DMS 273 (cell line): ENCODE measurements at regions not wholly inside any gene's neighbourhood (a gene's known extent, or its start where the extent isn't known, plus 50 kb on each side); places are given as distances from the start of the nearest gene placed in this dataset.

Experiments used
- DNase-seq: peaks from one replicate; lab custom pipeline; 2025; ENCODE audit not compliant: unreplicated experiment; lab: John Stamatoyannopoulos, UW

DNA sequence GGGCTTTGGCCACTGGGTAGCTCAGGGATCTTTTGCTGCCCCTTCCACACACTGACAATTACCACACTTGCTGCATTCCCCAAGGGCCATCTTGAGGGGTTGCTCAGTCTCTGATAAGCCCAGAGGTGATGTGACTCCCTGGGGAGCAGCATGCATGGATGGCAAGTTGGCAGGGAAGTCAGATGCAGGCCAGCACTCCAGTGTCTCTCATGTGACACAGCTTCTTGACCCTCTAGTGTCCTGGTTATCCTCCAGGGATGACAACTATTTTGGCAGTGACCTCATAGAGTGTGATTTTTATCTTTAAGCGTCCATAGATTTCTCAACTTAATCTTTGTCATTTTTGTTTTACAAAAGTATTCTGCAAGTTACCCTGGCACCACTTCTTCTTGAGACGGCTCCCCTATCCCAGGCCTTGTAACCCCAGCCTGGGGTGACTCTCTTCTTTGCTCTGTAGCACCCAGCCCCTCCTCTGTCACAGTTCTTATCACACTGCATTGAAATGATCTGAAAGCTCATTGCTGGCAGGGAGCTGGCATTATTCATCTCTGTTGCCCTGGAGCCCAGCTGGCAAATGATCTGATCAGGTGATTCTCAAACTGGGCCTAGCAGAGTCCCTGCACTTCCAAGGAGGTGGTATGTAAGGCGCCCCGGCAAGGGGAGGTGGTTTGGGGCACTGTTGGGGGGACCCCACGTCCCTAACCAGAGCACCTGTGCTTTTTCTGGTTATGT lies 72.6 kb downstream of the TENT5C start:
- peak; percentile 11 for DNase-seq

DNA sequence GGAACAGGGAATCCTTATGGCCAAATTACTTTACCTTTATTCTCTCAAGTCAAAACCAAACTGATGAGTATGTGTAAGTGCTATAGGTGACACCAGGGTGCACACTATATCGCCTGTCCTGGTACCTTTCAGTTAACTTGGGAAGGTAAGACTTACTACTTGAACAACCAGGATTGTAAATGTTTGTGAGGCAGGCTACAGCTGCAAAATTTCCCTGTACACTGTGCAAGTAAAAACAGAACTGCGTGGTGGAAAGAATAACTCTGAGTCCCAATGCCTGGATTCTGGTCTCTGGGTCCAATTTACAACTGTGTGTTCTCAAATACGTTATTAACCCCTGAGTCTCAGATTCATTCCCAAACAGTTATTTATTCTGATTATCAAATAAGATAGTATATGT lies 73.5 kb downstream of the TENT5C start:
- DNase-seq, result no peak

DNA sequence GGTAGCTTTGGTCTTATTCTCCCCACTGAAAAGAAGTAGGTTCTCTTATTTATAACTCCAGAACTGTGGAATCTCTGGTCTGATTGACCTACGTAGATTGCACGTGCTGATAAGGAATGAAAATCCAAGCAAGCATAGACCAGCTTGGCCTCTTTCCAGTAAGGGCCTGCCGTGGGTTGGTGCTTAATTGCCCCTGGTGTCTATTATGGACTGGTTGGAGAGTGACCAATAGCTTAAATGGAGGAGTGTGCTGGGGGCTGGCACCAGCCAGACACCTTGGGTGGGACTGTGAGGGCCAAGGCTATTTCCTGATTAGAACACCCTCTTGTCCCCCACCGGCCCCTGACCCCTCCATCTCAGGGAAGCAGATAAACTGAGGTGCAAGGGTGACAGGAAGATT lies 74.0 kb downstream of the TENT5C start:
- DNase-seq, result no peak

DNA sequence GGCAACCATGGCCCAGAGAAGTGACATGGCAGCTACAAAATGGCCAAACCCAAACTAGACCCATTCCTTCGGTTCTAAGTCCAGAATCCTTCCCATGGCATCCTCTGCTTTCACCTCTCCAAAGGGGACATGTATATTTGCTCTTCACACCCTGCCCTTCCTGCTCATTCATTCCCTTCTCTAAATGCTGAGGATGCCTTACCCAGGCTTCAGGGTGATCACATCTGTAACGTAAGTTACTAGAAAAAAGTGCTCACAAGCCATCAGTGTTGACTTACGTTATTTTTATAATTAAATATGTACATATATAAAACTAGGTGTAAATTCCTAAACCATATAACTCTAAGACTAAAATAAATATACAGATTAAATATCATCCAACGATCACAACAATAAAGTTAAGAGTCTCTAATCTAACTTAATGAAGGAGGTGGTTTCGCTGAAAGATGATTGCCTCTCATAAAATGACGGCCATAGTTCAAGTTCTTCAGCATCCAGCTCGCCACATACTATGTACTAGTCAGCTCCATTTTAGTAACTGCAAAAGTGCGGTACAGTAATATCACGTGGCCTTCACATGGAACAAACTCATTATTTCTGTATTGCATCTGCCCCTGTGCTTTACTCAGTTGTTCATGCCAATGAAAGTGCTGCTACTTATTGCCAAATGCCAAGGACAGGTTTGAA lies 74.6 kb downstream of the TENT5C start:
- DNase-seq, result no peak

DNA sequence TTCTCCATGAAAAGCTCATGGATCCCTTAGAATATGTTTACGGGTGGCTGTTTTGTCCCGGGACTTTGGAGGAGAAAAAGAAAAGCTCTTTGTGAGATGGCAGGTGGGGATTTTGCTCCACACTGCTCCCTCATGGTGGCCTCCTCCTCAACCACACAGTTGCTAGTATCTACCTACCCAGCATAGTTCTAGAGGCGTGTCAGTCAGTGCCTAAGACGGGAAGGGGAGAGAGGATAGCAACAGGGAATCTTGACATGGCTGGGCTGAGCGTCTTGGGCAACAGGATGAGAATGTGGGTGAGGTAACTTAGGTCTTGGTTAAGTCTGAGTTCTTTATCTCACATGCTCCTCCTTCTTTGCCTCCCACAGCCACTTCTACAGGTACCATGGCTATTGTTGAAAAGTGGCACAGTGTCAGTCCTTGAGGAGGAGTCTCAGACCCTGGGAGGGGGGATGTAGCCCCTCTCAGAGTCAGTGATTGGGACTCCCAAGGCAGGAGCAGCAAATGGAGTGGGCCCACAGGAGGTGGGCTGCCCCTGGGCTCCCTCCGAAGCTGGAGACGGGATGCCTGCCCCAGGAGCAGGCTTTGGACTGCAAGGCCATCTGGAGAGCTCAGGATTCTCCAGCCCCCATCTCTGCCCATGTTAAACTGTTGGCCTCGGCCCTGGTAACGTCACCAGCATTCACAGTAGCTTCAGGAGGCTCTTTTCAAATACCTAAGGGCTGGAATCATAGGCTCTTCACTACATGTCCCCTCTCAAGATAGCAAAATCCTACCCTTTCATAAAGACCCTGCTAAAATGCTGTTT lies 75.4 kb downstream of the TENT5C start:
- DNase-seq, result no peak

DNA sequence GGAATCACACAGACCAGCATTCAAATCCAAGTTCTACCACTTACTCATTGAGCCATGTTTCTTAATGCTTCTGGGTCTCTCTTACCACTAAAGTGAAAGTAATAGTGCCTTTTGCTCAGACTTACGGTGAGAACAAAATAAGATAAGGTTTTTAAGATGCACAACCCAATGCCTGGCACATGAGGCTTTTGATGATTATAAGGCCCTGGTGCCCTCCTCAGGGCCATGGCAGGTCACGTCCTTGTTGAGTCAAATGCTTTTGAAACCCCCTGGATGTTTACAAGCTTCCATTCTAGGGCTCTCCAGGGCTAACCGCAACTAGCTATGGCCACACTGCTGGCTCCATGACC lies 76.0 kb downstream of the TENT5C start:
- DNase-seq, result no peak

DNA sequence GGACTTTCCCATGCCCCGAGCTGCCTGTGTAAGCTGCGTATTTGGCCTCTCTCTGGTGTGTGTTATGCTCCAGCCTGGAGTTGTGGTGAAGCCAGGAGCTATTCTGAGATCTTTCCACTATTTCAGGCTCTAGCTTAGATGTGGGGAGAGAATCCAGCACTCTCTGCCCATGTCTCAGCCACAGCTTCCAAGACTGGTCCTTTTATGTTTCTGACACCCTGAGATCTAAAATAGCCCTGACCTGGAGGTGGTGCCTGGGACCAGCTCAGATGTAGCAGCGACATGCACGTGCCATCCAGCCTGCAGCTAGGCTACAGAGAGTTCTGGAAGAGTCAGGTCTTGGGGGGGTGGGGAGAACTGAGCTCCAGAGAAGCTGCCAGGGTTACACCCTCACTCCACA lies 76.5 kb downstream of the TENT5C start:
- DNase-seq, result no peak

DNA sequence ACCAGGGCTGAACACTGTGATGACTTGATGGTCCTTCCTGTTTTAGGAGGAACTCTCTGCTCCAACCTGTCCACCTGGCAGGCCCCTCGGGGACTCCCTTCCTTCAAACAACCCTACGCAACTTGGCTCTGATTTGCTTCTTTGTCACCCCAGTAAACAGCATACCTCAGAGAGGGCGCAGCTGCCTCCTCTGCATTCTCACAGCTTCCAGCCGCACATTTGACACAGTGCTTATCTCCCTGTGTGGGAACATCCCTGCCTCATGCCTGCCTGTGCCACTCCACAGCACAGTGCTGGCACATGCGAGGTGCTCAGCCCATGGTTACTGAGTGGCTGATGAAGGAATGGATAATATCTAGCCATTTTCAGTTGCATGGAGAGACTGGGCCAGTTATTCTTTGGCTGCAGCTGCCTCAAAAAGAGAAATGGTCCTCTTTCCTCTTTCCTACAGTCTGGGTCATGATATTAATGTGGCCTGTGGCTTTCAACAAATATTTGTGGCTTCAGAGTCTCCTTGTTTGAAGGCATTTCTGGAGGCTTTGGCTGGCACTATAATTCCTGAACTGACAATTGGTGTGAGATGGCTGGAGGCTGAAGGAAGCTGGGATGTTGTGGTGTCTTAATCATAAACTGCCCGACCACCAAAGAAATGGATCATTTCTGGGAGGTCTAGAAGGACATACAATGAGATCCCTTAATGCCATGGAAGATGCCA lies 77.9 kb downstream of the TENT5C start:
- no peak for DNase-seq

DNA sequence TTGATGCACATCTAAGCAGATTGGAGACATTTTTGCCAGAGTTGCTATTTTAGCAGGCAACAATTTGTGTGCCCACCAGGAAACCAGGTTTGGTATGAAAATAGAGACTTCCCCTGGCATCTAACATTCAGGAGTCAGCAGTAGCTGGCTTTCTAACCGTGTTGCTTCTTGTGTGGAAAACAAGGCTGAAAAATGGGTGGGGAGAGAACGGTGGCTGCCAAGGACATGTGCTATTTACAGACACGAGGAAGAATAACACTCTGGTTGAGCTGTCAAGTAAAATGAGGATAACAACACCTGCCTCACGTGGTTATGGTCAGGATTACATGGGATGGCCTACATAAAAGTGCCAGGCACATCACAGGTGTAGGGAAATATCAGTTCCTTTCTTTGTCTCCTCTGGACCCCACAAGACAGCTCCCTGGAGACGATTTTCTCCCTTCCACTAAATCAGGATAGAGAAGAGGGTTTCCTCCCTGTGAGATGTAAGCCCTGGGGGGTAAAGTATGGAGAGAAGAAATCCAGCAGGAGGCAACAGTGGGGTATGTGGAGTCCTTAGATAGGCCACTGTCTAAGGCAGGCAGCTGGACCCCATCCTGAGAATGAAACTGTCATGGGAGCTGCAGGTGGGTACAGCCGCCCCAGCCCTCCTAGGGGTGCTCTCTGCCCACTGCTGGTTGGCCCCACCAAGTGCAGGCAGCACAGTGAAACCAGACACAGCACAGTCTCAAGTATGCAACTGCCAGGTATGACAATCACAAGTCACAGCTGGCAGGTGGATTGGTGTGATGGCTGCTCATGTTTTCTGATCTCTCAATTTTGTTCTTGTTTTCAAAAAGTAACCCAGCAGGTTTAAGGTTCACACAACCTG lies 80.3 kb downstream of the TENT5C start:
- no peak for DNase-seq

DNA sequence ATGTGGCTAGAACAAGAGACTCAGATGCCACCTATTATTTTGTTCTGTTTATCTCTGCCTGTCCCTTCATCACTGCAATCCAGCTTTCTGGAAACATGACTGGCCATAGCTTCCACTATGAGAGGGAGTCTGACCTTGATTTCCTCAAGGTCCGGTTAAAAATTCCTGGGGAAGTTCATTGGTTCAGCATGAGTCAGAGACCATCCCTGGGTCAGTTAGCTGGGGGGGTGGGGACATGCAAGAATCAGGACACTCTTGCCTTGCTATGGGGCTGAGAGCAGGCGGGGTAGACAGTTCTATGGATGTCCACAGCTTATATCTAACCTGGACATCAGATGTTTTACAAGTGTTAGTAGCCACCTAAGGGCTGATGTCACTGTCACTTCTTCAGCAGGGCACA lies 81.1 kb downstream of the TENT5C start:
- DNase-seq, result no peak

DNA sequence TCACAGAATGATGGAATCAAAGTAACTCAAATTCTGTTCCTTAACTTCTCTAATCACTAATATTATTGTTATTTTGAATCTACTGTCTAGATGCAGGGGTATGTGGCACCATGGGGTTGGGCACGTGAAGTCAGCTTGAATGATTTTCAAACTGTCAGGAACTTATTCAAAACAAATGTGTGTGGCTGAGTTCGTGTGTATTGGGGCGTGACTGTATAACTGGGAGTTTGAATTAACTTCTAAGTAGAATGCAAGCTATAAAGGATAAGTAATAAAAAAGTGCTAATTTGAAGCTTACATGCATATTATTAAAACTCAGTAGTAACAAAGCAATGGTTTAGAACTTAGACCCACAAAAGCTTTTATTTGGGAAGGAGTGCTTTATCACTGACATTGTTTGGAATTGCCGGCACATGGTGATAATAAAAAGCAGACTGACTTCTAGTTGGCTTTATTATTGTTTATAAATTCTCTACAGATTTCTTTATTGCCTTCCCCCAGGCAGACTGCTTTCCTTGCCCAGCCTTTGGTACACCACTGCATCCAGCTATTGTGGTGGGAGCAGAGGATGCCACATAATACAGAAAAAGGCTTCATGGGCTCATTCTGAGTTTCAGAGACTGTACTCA lies 84.3 kb downstream of the TENT5C start:
- DNase-seq, result no peak

DNA sequence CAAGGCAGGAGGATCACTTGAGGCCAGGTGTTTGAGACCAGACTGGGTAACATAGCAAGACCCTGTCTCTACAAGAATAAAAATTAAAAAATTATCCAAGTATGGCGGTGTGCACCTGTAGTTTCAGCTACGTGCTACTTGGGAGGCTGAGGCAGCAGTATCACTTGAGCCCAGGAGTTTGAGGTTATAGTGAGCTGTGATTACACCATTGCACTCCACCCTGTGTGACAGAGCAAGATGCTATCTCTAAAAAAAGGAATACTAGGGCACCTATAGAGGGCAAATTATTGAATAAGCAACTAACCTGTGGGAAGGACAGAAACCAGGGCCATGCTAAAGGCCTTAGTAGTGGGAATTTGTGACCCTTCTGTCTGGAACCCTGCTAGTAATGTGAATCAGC lies 86.1 kb downstream of the TENT5C start:
- DNase-seq, result no peak

DNA sequence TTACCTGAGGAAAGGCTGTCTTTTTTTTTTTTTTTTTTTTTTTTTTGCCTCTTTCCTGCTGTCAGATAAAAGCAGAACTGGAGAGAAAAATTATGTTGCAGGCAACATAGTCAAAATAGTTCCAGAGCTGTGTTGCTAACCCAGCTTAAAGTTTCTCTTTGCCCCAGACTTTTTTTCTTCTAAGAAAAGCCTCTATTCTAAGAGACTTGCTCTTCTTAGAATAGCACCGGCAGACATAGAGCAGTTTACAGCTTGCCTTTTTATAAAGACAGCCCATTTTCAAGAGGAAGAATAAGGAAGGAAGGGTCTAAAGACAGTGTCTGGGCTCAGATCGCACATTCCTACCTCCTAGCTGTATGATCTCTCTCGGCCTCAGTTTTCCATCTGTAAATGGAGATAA lies 88.7 kb downstream of the TENT5C start:
- DNase-seq, result no peak

DNA sequence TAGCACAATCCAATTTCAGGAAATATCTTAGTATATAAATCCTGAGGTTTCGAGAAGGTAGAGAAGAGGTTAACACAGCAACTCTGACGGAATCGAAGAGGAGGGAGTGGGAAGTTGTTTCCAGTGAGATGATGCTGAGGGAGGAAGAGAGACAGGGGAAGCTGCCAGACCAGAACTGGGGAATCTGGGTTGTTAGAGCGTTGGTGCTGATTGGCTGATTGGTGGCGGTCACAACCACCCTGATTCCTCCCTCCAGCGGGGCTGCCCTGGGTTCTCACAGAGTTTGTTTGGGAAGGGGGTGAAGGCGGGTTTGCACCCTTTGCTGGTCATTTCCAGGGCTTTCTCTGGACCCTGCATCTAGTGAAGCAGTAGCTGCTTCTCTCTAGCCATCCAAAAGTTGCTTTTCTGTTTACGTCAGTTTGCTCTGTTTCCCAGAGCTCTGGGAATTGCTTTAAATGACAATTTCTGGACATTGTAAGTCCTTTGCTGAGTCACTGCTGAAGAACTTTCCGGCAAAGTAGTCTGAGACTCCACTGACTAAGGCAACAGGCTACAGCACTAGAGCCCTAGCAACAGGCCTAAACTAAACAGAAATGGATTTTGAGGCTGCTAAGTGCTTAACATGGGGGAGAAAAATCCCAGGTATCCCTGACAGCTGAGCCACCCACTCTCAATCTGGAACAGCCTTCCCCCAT lies 90.1 kb downstream of the TENT5C start:
- no peak for DNase-seq

DNA sequence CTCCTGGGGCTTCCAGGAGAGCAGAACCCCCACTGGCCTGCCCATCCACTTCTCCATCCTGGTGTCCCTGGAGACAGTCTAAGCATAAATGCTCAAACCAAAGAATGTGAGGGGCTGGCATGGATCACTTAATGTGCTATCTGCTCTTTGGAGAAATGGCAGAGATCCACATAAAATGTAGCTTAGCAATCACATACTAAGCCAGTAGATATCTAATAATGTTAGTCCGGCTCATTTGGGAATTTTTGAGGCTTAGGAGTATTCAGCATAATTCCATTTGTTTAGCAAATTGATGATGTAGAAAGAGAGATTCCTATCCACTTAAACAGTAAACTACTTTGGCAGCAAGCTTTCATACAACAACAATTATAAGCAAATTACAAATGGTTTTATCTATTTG lies 90.7 kb downstream of the TENT5C start:
- no peak for DNase-seq

DNA sequence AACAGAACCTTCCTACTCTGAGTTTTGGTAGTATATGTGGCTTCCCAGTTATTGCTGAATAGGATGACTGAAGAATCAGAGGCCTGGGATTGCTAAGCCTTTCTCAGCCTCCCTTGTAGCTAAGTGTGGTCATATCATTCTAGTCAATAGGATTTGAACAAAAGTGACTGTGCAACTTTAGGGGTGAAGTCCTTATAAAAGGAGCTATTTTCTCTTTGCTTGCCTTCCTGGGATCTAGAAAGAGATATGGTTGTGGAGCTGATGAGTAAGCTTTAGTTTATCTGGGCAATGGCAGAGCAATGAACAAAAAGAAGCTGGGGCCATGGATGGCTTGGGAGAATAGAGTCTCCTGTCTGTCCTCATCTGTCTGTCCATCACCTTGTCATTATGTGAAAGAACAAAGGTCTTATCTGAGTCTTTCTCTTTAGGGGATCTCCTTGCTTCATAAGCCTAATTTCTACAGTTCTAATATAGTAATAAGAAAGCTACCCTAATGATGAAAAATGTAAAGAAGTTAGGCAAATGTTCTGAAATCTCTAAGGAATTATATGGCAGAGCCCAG lies 91.5 kb downstream of the TENT5C start:
- DNase-seq, result no peak

DNA sequence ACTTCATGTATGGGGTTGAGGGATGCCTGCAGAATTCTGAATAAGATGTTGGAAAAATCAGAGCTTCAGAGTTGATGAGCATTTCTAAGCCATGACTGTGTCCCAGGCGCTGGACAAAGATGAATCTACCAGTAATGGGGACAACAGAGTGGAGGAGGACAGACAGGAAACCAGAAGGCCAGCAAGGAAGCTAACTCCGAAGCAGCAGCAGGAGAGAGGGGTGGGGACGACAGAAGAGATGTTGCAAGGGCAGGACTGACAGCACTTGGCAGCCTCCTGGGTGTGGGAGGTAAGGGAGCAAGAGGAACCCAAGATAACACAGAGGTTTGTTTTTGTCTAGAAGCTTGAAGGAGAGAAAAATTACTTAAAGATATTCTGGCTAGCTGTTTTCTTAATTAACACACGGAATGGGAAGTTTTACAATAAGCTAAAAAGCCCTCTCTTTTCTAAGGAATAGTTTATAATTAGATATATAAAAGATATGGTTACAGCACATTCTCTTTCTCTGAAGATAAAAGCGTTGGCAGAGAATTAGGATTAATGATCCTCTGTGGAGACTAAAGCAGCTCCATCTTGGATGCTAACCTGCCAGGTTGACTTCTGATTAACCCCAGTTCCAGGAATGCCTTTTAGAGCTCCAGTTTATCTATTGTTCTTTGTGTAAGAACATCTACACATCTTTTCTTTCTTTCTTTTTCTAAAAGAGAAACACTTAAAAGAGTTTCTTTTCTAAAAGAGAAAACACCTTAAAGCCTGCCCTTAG lies 92.7 kb downstream of the TENT5C start:
- no peak for DNase-seq

DNA sequence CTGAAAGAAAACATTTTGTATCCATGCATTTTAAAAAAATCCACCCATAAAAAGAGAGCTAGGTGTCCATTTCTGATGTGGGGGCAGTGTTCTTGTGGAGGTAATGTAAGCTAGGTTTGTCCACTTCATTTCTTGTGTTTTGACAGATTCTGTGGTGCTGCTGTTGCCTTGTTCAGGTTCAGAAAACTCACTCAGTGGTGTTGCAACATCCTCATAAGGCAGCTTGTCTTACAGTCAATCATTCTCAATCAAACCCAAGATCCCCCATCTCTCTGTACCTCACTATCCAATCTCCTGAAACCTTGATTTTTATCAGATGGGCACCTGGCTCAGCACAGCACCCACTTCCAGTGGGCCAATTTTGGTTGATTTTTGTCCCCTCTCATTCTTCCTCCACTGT lies 94.1 kb downstream of the TENT5C start:
- no peak for DNase-seq
